H1 (cell line): ENCODE measurements at regions not wholly inside any gene's neighbourhood (a gene's known extent, or its start where the extent isn't known, plus 50 kb on each side); places are given as distances from the start of the nearest gene placed in this dataset.

Source experiments
- BRCA1 ChIP-seq: IDR thresholded peaks from 2 replicates; pipeline ENCODE4 v1.6.1; 2012; ENCODE audit warnings: low read depth, low read length, improper control_type of control experiment
- CHD2 ChIP-seq: IDR thresholded peaks from 2 replicates; pipeline ENCODE4 v1.6.1; 2012; ENCODE audit warnings: low read length, improper control_type of control experiment
- POLR2AphosphoS5 ChIP-seq: IDR thresholded peaks from 2 replicates; pipeline ENCODE4 v1.6.1; 2011; ENCODE audit warnings: low read depth, low read length
- RFX5 ChIP-seq: IDR thresholded peaks from 2 replicates; pipeline ENCODE4 v1.6.1; 2011; ENCODE audit warnings: low read depth, low read length, improper control_type of control experiment, borderline replicate concordance
- SAP30 ChIP-seq: fragments of 300-600 bp; sonication (generic); IDR thresholded peaks from 2 replicates; pipeline ENCODE4 v1.7.1; 2012; ENCODE audit warnings: low read length, moderate library complexity, mild to moderate bottlenecking, inconsistent platforms; ENCODE audit not compliant: insufficient read depth, insufficient replicate concordance
- TF ChIP-seq, protein P1 (sequence below): fragments of 300-600 bp; sonication (generic); IDR thresholded peaks from 2 replicates; pipeline ENCODE4 v1.7.1; 2012; ENCODE audit warnings: low read length, moderate library complexity, mild to moderate bottlenecking, inconsistent platforms; ENCODE audit not compliant: insufficient replicate concordance
- TF ChIP-seq, protein P2 (sequence below), 3 experiments: IDR thresholded peaks; 1 replicate in 2 of 3; 2 replicates in 1 of 3; pipeline versions ENCODE4 v1.5.1 to v1.6.1; 2011; ENCODE audit warnings: low read length in 3 of 3, mild to moderate bottlenecking in 3 of 3, inconsistent platforms in 2 of 3, low read depth in 1 of 3, moderate library complexity in 1 of 3; ENCODE audit not compliant: insufficient read depth in 1 of 3; ENCODE audit errors: control extremely low read depth in 1 of 3
- TF ChIP-seq, protein P3 (sequence below): IDR thresholded peaks from 2 replicates; pipeline ENCODE4 v1.6.1; 2012; ENCODE audit warnings: low read length, inconsistent platforms

DNA sequence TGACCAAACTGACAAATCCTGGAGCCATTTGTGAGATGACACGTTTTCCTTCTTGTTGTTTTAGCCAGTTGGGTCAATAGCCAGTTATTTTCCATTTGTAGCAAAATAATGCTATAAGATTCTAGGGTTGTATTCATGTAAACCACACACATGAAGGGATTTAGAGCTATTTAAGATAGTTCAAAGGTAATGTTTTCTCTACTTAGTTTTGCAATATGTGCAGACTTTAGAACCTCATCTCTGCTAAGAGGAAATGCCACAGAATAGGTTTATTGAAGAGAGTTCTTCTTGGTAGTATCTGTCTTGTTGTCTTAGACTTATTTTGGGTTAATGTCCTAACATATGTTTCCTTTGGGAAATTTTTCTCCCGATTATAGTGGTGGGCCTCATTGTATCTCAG lies 213.5 kb upstream of the RIMS1 start (continued):
- TF ChIP-seq, protein P1, sequence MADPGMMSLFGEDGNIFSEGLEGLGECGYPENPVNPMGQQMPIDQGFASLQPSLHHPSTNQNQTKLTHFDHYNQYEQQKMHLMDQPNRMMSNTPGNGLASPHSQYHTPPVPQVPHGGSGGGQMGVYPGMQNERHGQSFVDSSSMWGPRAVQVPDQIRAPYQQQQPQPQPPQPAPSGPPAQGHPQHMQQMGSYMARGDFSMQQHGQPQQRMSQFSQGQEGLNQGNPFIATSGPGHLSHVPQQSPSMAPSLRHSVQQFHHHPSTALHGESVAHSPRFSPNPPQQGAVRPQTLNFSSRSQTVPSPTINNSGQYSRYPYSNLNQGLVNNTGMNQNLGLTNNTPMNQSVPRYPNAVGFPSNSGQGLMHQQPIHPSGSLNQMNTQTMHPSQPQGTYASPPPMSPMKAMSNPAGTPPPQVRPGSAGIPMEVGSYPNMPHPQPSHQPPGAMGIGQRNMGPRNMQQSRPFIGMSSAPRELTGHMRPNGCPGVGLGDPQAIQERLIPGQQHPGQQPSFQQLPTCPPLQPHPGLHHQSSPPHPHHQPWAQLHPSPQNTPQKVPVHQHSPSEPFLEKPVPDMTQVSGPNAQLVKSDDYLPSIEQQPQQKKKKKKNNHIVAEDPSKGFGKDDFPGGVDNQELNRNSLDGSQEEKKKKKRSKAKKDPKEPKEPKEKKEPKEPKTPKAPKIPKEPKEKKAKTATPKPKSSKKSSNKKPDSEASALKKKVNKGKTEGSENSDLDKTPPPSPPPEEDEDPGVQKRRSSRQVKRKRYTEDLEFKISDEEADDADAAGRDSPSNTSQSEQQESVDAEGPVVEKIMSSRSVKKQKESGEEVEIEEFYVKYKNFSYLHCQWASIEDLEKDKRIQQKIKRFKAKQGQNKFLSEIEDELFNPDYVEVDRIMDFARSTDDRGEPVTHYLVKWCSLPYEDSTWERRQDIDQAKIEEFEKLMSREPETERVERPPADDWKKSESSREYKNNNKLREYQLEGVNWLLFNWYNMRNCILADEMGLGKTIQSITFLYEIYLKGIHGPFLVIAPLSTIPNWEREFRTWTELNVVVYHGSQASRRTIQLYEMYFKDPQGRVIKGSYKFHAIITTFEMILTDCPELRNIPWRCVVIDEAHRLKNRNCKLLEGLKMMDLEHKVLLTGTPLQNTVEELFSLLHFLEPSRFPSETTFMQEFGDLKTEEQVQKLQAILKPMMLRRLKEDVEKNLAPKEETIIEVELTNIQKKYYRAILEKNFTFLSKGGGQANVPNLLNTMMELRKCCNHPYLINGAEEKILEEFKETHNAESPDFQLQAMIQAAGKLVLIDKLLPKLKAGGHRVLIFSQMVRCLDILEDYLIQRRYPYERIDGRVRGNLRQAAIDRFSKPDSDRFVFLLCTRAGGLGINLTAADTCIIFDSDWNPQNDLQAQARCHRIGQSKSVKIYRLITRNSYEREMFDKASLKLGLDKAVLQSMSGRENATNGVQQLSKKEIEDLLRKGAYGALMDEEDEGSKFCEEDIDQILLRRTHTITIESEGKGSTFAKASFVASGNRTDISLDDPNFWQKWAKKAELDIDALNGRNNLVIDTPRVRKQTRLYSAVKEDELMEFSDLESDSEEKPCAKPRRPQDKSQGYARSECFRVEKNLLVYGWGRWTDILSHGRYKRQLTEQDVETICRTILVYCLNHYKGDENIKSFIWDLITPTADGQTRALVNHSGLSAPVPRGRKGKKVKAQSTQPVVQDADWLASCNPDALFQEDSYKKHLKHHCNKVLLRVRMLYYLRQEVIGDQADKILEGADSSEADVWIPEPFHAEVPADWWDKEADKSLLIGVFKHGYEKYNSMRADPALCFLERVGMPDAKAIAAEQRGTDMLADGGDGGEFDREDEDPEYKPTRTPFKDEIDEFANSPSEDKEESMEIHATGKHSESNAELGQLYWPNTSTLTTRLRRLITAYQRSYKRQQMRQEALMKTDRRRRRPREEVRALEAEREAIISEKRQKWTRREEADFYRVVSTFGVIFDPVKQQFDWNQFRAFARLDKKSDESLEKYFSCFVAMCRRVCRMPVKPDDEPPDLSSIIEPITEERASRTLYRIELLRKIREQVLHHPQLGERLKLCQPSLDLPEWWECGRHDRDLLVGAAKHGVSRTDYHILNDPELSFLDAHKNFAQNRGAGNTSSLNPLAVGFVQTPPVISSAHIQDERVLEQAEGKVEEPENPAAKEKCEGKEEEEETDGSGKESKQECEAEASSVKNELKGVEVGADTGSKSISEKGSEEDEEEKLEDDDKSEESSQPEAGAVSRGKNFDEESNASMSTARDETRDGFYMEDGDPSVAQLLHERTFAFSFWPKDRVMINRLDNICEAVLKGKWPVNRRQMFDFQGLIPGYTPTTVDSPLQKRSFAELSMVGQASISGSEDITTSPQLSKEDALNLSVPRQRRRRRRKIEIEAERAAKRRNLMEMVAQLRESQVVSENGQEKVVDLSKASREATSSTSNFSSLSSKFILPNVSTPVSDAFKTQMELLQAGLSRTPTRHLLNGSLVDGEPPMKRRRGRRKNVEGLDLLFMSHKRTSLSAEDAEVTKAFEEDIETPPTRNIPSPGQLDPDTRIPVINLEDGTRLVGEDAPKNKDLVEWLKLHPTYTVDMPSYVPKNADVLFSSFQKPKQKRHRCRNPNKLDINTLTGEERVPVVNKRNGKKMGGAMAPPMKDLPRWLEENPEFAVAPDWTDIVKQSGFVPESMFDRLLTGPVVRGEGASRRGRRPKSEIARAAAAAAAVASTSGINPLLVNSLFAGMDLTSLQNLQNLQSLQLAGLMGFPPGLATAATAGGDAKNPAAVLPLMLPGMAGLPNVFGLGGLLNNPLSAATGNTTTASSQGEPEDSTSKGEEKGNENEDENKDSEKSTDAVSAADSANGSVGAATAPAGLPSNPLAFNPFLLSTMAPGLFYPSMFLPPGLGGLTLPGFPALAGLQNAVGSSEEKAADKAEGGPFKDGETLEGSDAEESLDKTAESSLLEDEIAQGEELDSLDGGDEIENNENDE = no peak
- TF ChIP-seq SAP30 = no peak
- TF ChIP-seq BRCA1 = no peak
- TF ChIP-seq CHD2 = no peak
- TF ChIP-seq POLR2AphosphoS5 = no peak
- no peak for TF ChIP-seq RFX5
- TF ChIP-seq, protein P2, sequence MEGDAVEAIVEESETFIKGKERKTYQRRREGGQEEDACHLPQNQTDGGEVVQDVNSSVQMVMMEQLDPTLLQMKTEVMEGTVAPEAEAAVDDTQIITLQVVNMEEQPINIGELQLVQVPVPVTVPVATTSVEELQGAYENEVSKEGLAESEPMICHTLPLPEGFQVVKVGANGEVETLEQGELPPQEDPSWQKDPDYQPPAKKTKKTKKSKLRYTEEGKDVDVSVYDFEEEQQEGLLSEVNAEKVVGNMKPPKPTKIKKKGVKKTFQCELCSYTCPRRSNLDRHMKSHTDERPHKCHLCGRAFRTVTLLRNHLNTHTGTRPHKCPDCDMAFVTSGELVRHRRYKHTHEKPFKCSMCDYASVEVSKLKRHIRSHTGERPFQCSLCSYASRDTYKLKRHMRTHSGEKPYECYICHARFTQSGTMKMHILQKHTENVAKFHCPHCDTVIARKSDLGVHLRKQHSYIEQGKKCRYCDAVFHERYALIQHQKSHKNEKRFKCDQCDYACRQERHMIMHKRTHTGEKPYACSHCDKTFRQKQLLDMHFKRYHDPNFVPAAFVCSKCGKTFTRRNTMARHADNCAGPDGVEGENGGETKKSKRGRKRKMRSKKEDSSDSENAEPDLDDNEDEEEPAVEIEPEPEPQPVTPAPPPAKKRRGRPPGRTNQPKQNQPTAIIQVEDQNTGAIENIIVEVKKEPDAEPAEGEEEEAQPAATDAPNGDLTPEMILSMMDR (IDR thresholded peaks at IDR 0.05; ENCODE audit: control extremely low read depth in 1 of 3, insufficient read depth in 1 of 3, low read depth in 1 of 3, low read length in 3 of 3) = no peak
- TF ChIP-seq, protein P3, sequence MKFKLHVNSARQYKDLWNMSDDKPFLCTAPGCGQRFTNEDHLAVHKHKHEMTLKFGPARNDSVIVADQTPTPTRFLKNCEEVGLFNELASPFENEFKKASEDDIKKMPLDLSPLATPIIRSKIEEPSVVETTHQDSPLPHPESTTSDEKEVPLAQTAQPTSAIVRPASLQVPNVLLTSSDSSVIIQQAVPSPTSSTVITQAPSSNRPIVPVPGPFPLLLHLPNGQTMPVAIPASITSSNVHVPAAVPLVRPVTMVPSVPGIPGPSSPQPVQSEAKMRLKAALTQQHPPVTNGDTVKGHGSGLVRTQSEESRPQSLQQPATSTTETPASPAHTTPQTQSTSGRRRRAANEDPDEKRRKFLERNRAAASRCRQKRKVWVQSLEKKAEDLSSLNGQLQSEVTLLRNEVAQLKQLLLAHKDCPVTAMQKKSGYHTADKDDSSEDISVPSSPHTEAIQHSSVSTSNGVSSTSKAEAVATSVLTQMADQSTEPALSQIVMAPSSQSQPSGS = no peak
